ENCODE measurements at regions not wholly inside any gene's neighbourhood (a gene's known extent, or its start where the extent isn't known, plus 50 kb on each side); places are given as distances from the start of the nearest gene placed in this dataset.

GRCh38 chr3:3579658-3580057 is 219.6 kb upstream of the LRRN1 start:
- ATAC-seq: no peak
- no peak for DNase-seq (ENCODE audit: extremely low read depth in 1 of 4, low spot score in 3 of 4)
- Histone ChIP-seq H3K27ac (ENCODE audit: extremely low read depth, low read depth, low read length) (no peak overlapping the region), H3K4me1 (replicated peaks in 1 of 2; ENCODE audit: control insufficient read depth in 2 of 2, insufficient read depth in 2 of 2, low read length in 2 of 2) (no peaks in the 10 kb centered on the region), H3K27me3 (ENCODE audit: control insufficient read depth in 2 of 2, insufficient read depth in 2 of 2, low read length in 2 of 2) (no peaks in the 10 kb centered on the region), H3K79me2 (ENCODE audit: control insufficient read depth, insufficient read depth, low read length) (no peaks in the 10 kb centered on the region), H3K36me3 (ENCODE audit: control insufficient read depth, insufficient read depth, low read length) (no peaks in the 10 kb centered on the region), H3K4me3 (no peak overlapping the region), H2AFZ (ENCODE audit: low read depth, low read length) (no peak overlapping the region), H3K9ac (ENCODE audit: insufficient read depth in 1 of 2, low read depth in 2 of 2, low read length in 2 of 2) (no peak overlapping the region), H4K20me1 (replicated peaks; ENCODE audit: control insufficient read depth, insufficient read depth, low read length) (no peaks in the 10 kb centered on the region), H3K9me1 (ENCODE audit: control insufficient read depth, insufficient read depth, low read length) (no peaks in the 10 kb centered on the region), H3K4me2 (ENCODE audit: insufficient read depth, low read length) (no peak overlapping the region), H3K9me3 (replicated peaks; ENCODE audit: control insufficient read depth, insufficient read depth, low read depth, low read length) (no peaks in the 10 kb centered on the region)
- CTCF ChIA-PET (ENCODE audit: low intra/inter-chr PET ratio): no interaction called here
- in situ Hi-C loops (cut with MboI): no loop called here
- intact Hi-C loops (cut with micrococcal nuclease): no loop called here
- no peak for FAIRE-seq
- no TSS peak for BruUV-seq (replicated peaks)
- POLR2A ChIA-PET: no interaction called here
- WGBS (ENCODE audit: insufficient coverage, low coverage, missing lambda C conversion rate): 4% methylated on average over 2 of the region's 2 CpGs
- TF ChIP-seq ZFP91 (CRISPR knock-in tag; IDR thresholded peaks at IDR 0.05) (no peak), CHD7 (IDR thresholded peaks at IDR 0.05; ENCODE audit: low read depth, low read length) (no peak), FOXA3 (CRISPR knock-in tag; conservative IDR thresholded peaks at IDR 0.05 in 1 of 2, IDR thresholded peaks at IDR 0.05 in 1 of 2) (no peak), GTF2B (IDR thresholded peaks at IDR 0.05; ENCODE audit: extremely low read depth, insufficient read length) (no peak), HNRNPLL (IDR thresholded peaks at IDR 0.05; ENCODE audit: low read depth, low read length, poor library complexity, severe bottlenecking) (no peak), ZBTB43 (CRISPR knock-in tag; IDR thresholded peaks at IDR 0.05) (no peak), PTTG1 (tag; IDR thresholded peaks at IDR 0.05; ENCODE audit: low read depth) (no peak)

Measured in K562 (cell line).